GM12878 (cell line): ENCODE measurements at regions not wholly inside any gene's neighbourhood (a gene's known extent, or its start where the extent isn't known, plus 50 kb on each side); places are given as distances from the start of the nearest gene placed in this dataset.

Experiments
- ATAC-seq: fragments of 200-7000 bp; cut with Tn5 transposase; 3 replicates; pipeline ENCODE4 v1.9.1; 2020; ENCODE audit warnings: mild to moderate bottlenecking, moderate library complexity
- BruUV-seq: library from RNA; stranded (reverse); fragments of 400-500 nt; replicated peaks from 2 replicates; lab custom pipeline; 2021; lab: Mats Ljungman, UMichigan
- CTCF ChIA-PET: fragments of 300-600 bp; sonication (Branson Sonifier 250); formaldehyde crosslinking; extraction: SDS; loops from one replicate; lab custom pipeline; 2021; ENCODE audit warnings: inconsistent platforms; lab: Yijun Ruan, JAX
- POLR2A ChIA-PET: fragments of 350-600 bp; formaldehyde crosslinking; extraction: SDS; loops from one replicate; lab custom pipeline; 2021; ENCODE audit warnings: inconsistent platforms; lab: Charles Lee
- RAD21 ChIA-PET: fragments of 300-600 bp; sonication (Branson Sonifier 250); formaldehyde crosslinking; loops from one replicate; lab custom pipeline; 2023; ENCODE audit warnings: antibody characterized with exemption; ENCODE audit not compliant: unreplicated experiment; lab: Charles Lee
- SMC1A ChIA-PET: fragments of 300-600 bp; sonication (Branson Sonifier 250); formaldehyde crosslinking; loops from one replicate; lab custom pipeline; 2023; ENCODE audit not compliant: unreplicated experiment, uncharacterized antibody; lab: Charles Lee
- DNase-seq: peaks from one replicate; pipeline ENCODE4 v3.0.0-alpha.2; 2011; ENCODE audit warnings: low read depth, low spot score
- FAIRE-seq: peaks from 3 replicates; lab custom pipeline; 2011; peaks lifted over from hg19 to GRCh38; lab: Jason Lieb, UNC
- H2AFZ ChIP-seq: 2 replicates; pipeline ENCODE4 v1.6.0; 2011; ENCODE audit warnings: low read depth, low read length, control low read depth; ENCODE audit not compliant: control insufficient read depth
- H3K27ac ChIP-seq: 2 replicates; pipeline ENCODE4 v1.5.1; 2011; ENCODE audit warnings: control low read depth; ENCODE audit not compliant: control insufficient read depth, insufficient read depth
- H3K27me3 ChIP-seq, 2 experiments: replicated peaks in 1 of 2; 2 replicates each; pipeline versions ENCODE4 v1.6.0 to v1.6.1; 2011; ENCODE audit warnings: low read length in 1 of 2; ENCODE audit not compliant: control insufficient read depth in 2 of 2, insufficient read depth in 2 of 2
- H3K36me3 ChIP-seq, 2 experiments: 2 replicates each; pipeline ENCODE4 v1.5.1; 2011; ENCODE audit warnings: low read length in 1 of 2; ENCODE audit not compliant: control insufficient read depth in 2 of 2, insufficient read depth in 2 of 2
- H3K4me1 ChIP-seq: 2 replicates; pipeline ENCODE4 v1.6.1; 2011; ENCODE audit warnings: mild to moderate bottlenecking, low read length, moderate library complexity, mixed read lengths; ENCODE audit not compliant: control insufficient read depth, insufficient read depth
- H3K4me2 ChIP-seq: 2 replicates; pipeline ENCODE4 v1.6.0; 2011; ENCODE audit warnings: control low read depth; ENCODE audit not compliant: control insufficient read depth, insufficient read depth
- H3K4me3 ChIP-seq: fragments of 200-600 bp; sonication (generic); 2 replicates; pipeline ENCODE4 v1.5.1; 2016
- H3K79me2 ChIP-seq: 2 replicates; pipeline ENCODE4 v1.6.0; 2011; ENCODE audit warnings: low read length; ENCODE audit not compliant: control insufficient read depth, insufficient read depth
- H3K9ac ChIP-seq: 2 replicates; pipeline ENCODE4 v1.8.0; 2011; ENCODE audit warnings: low read length, control low read depth, mixed read lengths; ENCODE audit not compliant: control insufficient read depth, insufficient read depth
- H3K9me3 ChIP-seq: replicated peaks from 3 replicates; pipeline ENCODE4 v1.5.1; 2011; ENCODE audit warnings: mild to moderate bottlenecking, low read length; ENCODE audit not compliant: control insufficient read depth, insufficient read depth
- H4K20me1 ChIP-seq: 2 replicates; pipeline ENCODE4 v1.6.0; 2011; ENCODE audit not compliant: control insufficient read depth, insufficient read depth
- ASH2L ChIP-seq: fragments of 300-600, 200-600 bp; sonication (generic); IDR thresholded peaks from 2 replicates; pipeline ENCODE4 v1.6.1; 2017; ENCODE audit warnings: low read depth, mild to moderate bottlenecking, borderline replicate concordance
- CHD1 ChIP-seq: IDR thresholded peaks from 2 replicates; pipeline ENCODE4 v1.6.1; 2012; ENCODE audit warnings: low read depth, low read length, improper control_type of control experiment
- FOS ChIP-seq: IDR thresholded peaks from 3 replicates; pipeline ENCODE4 v1.6.1; 2011; ENCODE audit warnings: borderline replicate concordance; ENCODE audit not compliant: insufficient read length; ENCODE audit errors: extremely low read depth
- IKZF1 ChIP-seq: fragments of 450-650 bp; conservative IDR thresholded peaks from 2 replicates; pipeline ENCODE4 v1.6.1; 2017; ENCODE audit warnings: antibody characterized with exemption, mild to moderate bottlenecking
- JUNB ChIP-seq: IDR thresholded peaks from 2 replicates; pipeline ENCODE4 v1.6.1; 2016; ENCODE audit warnings: antibody characterized with exemption, mild to moderate bottlenecking
- KDM1A ChIP-seq: fragments of 200-600 bp; sonication (generic); IDR thresholded peaks from 2 replicates; pipeline ENCODE4 v1.6.1; 2016; ENCODE audit warnings: borderline replicate concordance
- RAD21 ChIP-seq: IDR thresholded peaks from 2 replicates; pipeline ENCODE4 v1.6.1; 2011; ENCODE audit warnings: mild to moderate bottlenecking, low read depth, low read length, moderate library complexity; ENCODE audit not compliant: insufficient read depth
- RFX5 ChIP-seq: IDR thresholded peaks from 2 replicates; pipeline ENCODE4 v1.6.1; 2011; ENCODE audit warnings: low read depth, low read length, improper control_type of control experiment
- SIX5 ChIP-seq: IDR thresholded peaks from 2 replicates; pipeline ENCODE4 v1.6.1; 2011; ENCODE audit warnings: mild to moderate bottlenecking, low read depth, low read length, moderate library complexity; ENCODE audit not compliant: severe bottlenecking
- SMARCA5 ChIP-seq: fragments of 450-650 bp; IDR thresholded peaks from 2 replicates; pipeline ENCODE4 v1.6.1; 2017; ENCODE audit warnings: mild to moderate bottlenecking
- SP1 ChIP-seq: IDR thresholded peaks from one replicate; pipeline ENCODE4 v1.6.1; 2011; ENCODE audit warnings: low read depth, low read length
- SPI1 ChIP-seq: IDR thresholded peaks from 2 replicates; pipeline ENCODE4 v1.6.1; 2011; ENCODE audit warnings: low read depth, mild to moderate bottlenecking, low read length, moderate library complexity, borderline replicate concordance; ENCODE audit not compliant: insufficient read depth
- SREBF2 ChIP-seq: IDR thresholded peaks from 2 replicates; pipeline ENCODE4 v1.6.1; 2012; ENCODE audit warnings: mild to moderate bottlenecking, low read length
- TBL1XR1 ChIP-seq: IDR thresholded peaks from 2 replicates; pipeline ENCODE4 v1.6.1; 2012; ENCODE audit warnings: low read depth, low read length, improper control_type of control experiment
- ZBED1 ChIP-seq: IDR thresholded peaks from 2 replicates; pipeline ENCODE4 v1.6.1; 2016; ENCODE audit warnings: borderline replicate concordance
- ZNF217 ChIP-seq: fragments of 450-650 bp; IDR thresholded peaks from 2 replicates; pipeline ENCODE4 v1.6.1; 2017; ENCODE audit warnings: antibody characterized with exemption, mild to moderate bottlenecking
- WGBS: methylation state at CpG from one replicate; pipeline ENCODE4 v1.1.6; 2016; ENCODE audit warnings: low lambda C conversion rate; ENCODE audit not compliant: insufficient replicate concordance, insufficient coverage; ENCODE audit errors: missing lambda C conversion rate; 5-methylcytosine and 5-hydroxymethylcytosine counted together
- in situ Hi-C: fragments of 300-500 bp; cut with MboI; formaldehyde crosslinking; loops from 9 replicates; pipeline ENCODE4 v1.14.3; 2018; ENCODE audit warnings: mixed read lengths
- intact Hi-C: fragments of 100-400 bp; cut with micrococcal nuclease; formaldehyde crosslinking; loops from one replicate; pipeline ENCODE4 v1.14.2; 2022; ENCODE audit not compliant: unreplicated experiment
- TF ChIP-seq, protein P1 (sequence below): fragments of 450-650 bp; formaldehyde crosslinking; IDR thresholded peaks from 2 replicates; pipeline ENCODE4 v1.4.0; 2020; ENCODE audit warnings: mild to moderate bottlenecking, moderate library complexity
- TF ChIP-seq, protein P2 (sequence below): IDR thresholded peaks from 2 replicates; pipeline ENCODE4 v1.6.1; 2012; ENCODE audit warnings: low read depth, low read length, improper control_type of control experiment
- TF ChIP-seq, protein P3 (sequence below): fragments of 450-650 bp; IDR thresholded peaks from 2 replicates; pipeline ENCODE4 v1.6.1; 2018; ENCODE audit warnings: borderline replicate concordance, mild to moderate bottlenecking; ENCODE audit not compliant: partially characterized antibody

DNA sequence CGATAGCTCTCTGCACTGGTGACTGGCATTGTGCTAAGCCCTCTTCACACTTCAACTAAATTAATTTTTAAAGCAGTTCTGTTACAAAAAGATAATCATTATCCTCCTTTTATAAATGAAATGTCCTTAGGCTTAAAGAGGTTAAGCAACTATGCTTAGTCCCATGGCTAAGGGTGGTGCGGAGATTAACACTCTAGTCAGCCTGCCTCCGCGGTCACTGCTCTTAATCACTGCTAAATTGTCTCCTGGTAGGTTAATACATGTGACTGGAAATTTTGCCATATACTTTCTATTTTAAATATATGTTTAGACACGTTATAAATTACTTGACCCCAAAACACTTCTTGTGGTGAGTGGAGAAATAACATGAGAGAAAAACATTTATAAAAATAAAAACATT, 473.7 kb downstream of the CENPC start (continued):
- TF ChIP-seq, protein P1, sequence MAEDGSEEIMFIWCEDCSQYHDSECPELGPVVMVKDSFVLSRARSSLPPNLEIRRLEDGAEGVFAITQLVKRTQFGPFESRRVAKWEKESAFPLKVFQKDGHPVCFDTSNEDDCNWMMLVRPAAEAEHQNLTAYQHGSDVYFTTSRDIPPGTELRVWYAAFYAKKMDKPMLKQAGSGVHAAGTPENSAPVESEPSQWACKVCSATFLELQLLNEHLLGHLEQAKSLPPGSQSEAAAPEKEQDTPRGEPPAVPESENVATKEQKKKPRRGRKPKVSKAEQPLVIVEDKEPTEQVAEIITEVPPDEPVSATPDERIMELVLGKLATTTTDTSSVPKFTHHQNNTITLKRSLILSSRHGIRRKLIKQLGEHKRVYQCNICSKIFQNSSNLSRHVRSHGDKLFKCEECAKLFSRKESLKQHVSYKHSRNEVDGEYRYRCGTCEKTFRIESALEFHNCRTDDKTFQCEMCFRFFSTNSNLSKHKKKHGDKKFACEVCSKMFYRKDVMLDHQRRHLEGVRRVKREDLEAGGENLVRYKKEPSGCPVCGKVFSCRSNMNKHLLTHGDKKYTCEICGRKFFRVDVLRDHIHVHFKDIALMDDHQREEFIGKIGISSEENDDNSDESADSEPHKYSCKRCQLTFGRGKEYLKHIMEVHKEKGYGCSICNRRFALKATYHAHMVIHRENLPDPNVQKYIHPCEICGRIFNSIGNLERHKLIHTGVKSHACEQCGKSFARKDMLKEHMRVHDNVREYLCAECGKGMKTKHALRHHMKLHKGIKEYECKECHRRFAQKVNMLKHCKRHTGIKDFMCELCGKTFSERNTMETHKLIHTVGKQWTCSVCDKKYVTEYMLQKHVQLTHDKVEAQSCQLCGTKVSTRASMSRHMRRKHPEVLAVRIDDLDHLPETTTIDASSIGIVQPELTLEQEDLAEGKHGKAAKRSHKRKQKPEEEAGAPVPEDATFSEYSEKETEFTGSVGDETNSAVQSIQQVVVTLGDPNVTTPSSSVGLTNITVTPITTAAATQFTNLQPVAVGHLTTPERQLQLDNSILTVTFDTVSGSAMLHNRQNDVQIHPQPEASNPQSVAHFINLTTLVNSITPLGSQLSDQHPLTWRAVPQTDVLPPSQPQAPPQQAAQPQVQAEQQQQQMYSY: no peak
- TF ChIP-seq ZBED1 (no peak), SMARCA5 (no peak), IKZF1 (no peak), CHD1 (no peak), FOS (no peak), JUNB (no peak), RAD21 (no peak), KDM1A (no peak), ZNF217 (no peak), ASH2L (no peak)
- TF ChIP-seq, protein P2, sequence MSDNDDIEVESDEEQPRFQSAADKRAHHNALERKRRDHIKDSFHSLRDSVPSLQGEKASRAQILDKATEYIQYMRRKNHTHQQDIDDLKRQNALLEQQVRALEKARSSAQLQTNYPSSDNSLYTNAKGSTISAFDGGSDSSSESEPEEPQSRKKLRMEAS: no peak

DNA sequence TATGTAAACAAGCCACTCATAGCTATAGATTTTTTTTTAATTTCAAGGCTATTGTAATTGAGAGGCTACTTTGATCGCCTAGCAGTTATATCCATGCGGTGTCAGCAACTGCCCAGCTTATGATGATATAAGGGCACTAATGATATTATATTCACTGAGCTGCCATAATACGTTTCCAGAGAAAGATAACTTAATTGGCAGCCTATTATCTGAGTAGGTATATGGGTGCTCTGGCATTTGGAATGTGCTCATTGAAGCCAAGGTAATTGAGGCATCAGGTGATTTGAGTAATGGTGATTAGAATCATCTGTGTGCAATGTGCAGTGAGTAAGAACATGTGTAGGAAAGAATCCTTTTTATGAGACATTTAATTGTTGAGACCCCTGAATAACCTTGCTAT, 490.0 kb downstream of the CENPC start:
- Histone ChIP-seq H3K27ac (no peak overlapping the region), H3K9ac (no peak overlapping the region), H3K9me3 (no peaks in the 10 kb centered on the region), H2AFZ (no peak overlapping the region), H3K36me3 (no peaks in the 10 kb centered on the region), H3K27me3 (no peaks in the 10 kb centered on the region), H3K4me1 (no peaks in the 10 kb centered on the region), H3K4me3 (no peak overlapping the region), H4K20me1 (no peaks in the 10 kb centered on the region), H3K79me2 (no peaks in the 10 kb centered on the region), H3K4me2 (no peak overlapping the region)
- FAIRE-seq: no peak
- no peak for ATAC-seq
- CTCF ChIA-PET: no interaction called here
- POLR2A ChIA-PET: no interaction called here
- RAD21 ChIA-PET: no interaction called here
- DNase-seq: no peak
- no TSS peak for BruUV-seq
- intact Hi-C loops: no loop called here
- TF ChIP-seq SREBF2: no peak
- TF ChIP-seq SIX5: no peak
- no peak for TF ChIP-seq SP1
- no peak for TF ChIP-seq RFX5
- no peak for TF ChIP-seq TBL1XR1
- TF ChIP-seq JUNB: no peak
- TF ChIP-seq, protein P3, sequence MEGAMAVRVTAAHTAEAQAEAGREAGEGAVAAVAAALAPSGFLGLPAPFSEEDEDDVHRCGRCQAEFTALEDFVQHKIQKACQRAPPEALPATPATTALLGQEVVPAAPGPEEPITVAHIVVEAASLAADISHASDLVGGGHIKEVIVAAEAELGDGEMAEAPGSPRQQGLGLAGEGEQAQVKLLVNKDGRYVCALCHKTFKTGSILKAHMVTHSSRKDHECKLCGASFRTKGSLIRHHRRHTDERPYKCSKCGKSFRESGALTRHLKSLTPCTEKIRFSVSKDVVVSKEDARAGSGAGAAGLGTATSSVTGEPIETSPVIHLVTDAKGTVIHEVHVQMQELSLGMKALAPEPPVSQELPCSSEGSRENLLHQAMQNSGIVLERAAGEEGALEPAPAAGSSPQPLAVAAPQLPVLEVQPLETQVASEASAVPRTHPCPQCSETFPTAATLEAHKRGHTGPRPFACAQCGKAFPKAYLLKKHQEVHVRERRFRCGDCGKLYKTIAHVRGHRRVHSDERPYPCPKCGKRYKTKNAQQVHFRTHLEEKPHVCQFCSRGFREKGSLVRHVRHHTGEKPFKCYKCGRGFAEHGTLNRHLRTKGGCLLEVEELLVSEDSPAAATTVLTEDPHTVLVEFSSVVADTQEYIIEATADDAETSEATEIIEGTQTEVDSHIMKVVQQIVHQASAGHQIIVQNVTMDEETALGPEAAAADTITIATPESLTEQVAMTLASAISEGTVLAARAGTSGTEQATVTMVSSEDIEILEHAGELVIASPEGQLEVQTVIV: no peak
- TF ChIP-seq SPI1: no peak
- WGBS: 18% methylated on average over 3 of the region's 3 CpGs
- in situ Hi-C loops: no loop called here
- SMC1A ChIA-PET: no interaction called here
